B cell (primary cell): ENCODE measurements at regions not wholly inside any gene's neighbourhood (a gene's known extent, or its start where the extent isn't known, plus 50 kb on each side); places are given as distances from the start of the nearest gene placed in this dataset.
"Not testable (repeated sequence)": the region's sequence is repeated elsewhere in the genome, so short reads cannot be mapped to it uniquely, and the experiment has no call there.

Experiments
- ATAC-seq: fragments of 200-7000 bp; cut with Tn5 transposase; one replicate; pipeline ENCODE4 v1.10.0; 2021; ENCODE audit warnings: low read depth, mild to moderate bottlenecking, moderate number of reproducible peaks, moderate library complexity
- CTCF ChIA-PET: fragments of 350-600 bp; sonication (Branson Sonifier 250); formaldehyde crosslinking; loops from one replicate; lab custom pipeline; 2021; ENCODE audit warnings: antibody characterized with exemption, inconsistent platforms; lab: Charles Lee
- POLR2A ChIA-PET: fragments of 350-600 bp; sonication (Branson Sonifier 250); formaldehyde crosslinking; loops from one replicate; lab custom pipeline; 2021; ENCODE audit warnings: antibody characterized with exemption; lab: Charles Lee
- DNase-seq: peaks from one replicate; pipeline ENCODE4 v3.0.0; 2013
- H2AFZ ChIP-seq: 2 replicates; pipeline ENCODE4 v1.6.1; 2012; ENCODE audit warnings: mild to moderate bottlenecking, low read depth, low read length; ENCODE audit not compliant: insufficient read depth, poor library complexity, severe bottlenecking
- H3K27ac ChIP-seq, 2 donors: 1 replicate in 1 of 2; 2 replicates in 1 of 2; pipeline ENCODE4 v1.5.1; 2012 to 2013; ENCODE audit warnings: low read length in 2 of 2, mild to moderate bottlenecking in 2 of 2, moderate library complexity in 1 of 2
- H3K27me3 ChIP-seq, 4 experiments: fragments of 200-600 bp in 1 of 4; sonication (generic) in 1 of 4; replicated peaks in 1 of 4; 1 replicate in 2 of 4; 2 replicates in 2 of 4; pipeline versions ENCODE4 v1.6.1 to v1.7.0; 2013 to 2016; ENCODE audit warnings: low read length in 3 of 4, mild to moderate bottlenecking in 2 of 4, mixed read lengths in 1 of 4, moderate library complexity in 1 of 4; ENCODE audit not compliant: insufficient read depth in 4 of 4, control insufficient read depth in 3 of 4; ENCODE audit errors: control extremely low read depth in 1 of 4
- H3K36me3 ChIP-seq, 2 experiments: replicated peaks in 1 of 2; 1 replicate in 1 of 2; 2 replicates in 1 of 2; pipeline versions ENCODE4 v1.6.1 to v1.7.1; 2013; ENCODE audit warnings: low read length in 1 of 2; ENCODE audit not compliant: insufficient read depth in 2 of 2, control insufficient read depth in 1 of 2; ENCODE audit errors: control extremely low read depth in 1 of 2, extremely low read depth in 1 of 2
- H3K4me1 ChIP-seq, 2 donors: fragments of 200-600 bp in 1 of 2; sonication (generic) in 1 of 2; 1 replicate in 1 of 2; 2 replicates in 1 of 2; pipeline versions ENCODE4 v1.5.1 to v1.6.1; 2013 to 2017; ENCODE audit warnings: low read length in 2 of 2; ENCODE audit not compliant: control insufficient read depth in 2 of 2, insufficient read depth in 2 of 2
- H3K4me2 ChIP-seq: replicated peaks from 2 replicates; pipeline ENCODE3; 2012; ENCODE audit warnings: mild to moderate bottlenecking, low read depth, low read length; ENCODE audit not compliant: poor library complexity, severe bottlenecking
- H3K4me3 ChIP-seq, 5 experiments: fragments of 200-600 bp in 1 of 5; sonication (generic) in 1 of 5; 1 replicate in 3 of 5; 2 replicates in 2 of 5; pipeline versions ENCODE4 v1.5.1 to v1.7.0; 2011 to 2016; ENCODE audit warnings: low read length in 4 of 5, mild to moderate bottlenecking in 4 of 5, low read depth in 2 of 5, control low read depth in 1 of 5, moderate library complexity in 1 of 5; ENCODE audit not compliant: insufficient read depth in 1 of 5; ENCODE audit errors: control extremely low read depth in 1 of 5, extremely low read depth in 1 of 5
- H3K79me2 ChIP-seq: fragments of 200-600 bp; sonication (generic); one replicate; pipeline ENCODE4 v1.6.0; 2016; ENCODE audit warnings: low read length; ENCODE audit not compliant: control insufficient read depth, insufficient read depth
- H3K9ac ChIP-seq: fragments of 200-600 bp; sonication (generic); 2 replicates; pipeline ENCODE4 v1.6.1; 2017; ENCODE audit warnings: mild to moderate bottlenecking, low read length, moderate library complexity
- H3K9me3 ChIP-seq, 3 donors: one replicate each; pipeline versions ENCODE4 v1.6.1 to v1.7.1; 2013; ENCODE audit warnings: low read length in 2 of 3; ENCODE audit not compliant: control insufficient read depth in 2 of 3, insufficient read depth in 1 of 3; ENCODE audit errors: control extremely low read depth in 1 of 3
- H4K20me1 ChIP-seq: 2 replicates; pipeline ENCODE4 v1.6.0; 2012; ENCODE audit warnings: mild to moderate bottlenecking, low read length; ENCODE audit not compliant: insufficient read depth, control insufficient read depth, poor library complexity, severe bottlenecking
- H3K27ac Mint-ChIP-seq: one replicate; pipeline ENCODE4 v1.8.0; 2021; ENCODE audit warnings: mixed read lengths
- H3K27me3 Mint-ChIP-seq: one replicate; pipeline ENCODE4 v1.8.0; 2021; ENCODE audit warnings: mixed read lengths
- H3K4me1 Mint-ChIP-seq: one replicate; pipeline ENCODE4 v1.8.0; 2021; ENCODE audit warnings: mixed read lengths
- H3K4me3 Mint-ChIP-seq: one replicate; pipeline ENCODE4 v1.8.0; 2021; ENCODE audit warnings: mixed read lengths
- H3K9me3 Mint-ChIP-seq: one replicate; pipeline ENCODE4 v1.8.0; 2022; ENCODE audit warnings: mixed read lengths; ENCODE audit not compliant: insufficient read depth
- EZH2 ChIP-seq: IDR thresholded peaks from 2 replicates; pipeline ENCODE4 v1.6.1; 2012; ENCODE audit warnings: borderline replicate concordance, low read depth, mild to moderate bottlenecking, moderate library complexity, low read length; ENCODE audit not compliant: insufficient read depth, poor library complexity, severe bottlenecking
- WGBS: methylation state at CpG from one replicate; pipeline ENCODE4 v1.1.5; 2013; ENCODE audit warnings: missing lambda C conversion rate; ENCODE audit not compliant: insufficient coverage; 5-methylcytosine and 5-hydroxymethylcytosine counted together
- intact Hi-C: fragments of 100-400 bp; cut with micrococcal nuclease; formaldehyde crosslinking; loops from one replicate; pipeline ENCODE4 v1.10.0; 2022
- TF ChIP-seq, protein P1 (sequence below): fragments of 200-600 bp; IDR thresholded peaks from one replicate; pipeline ENCODE4 v1.8.0; 2022; ENCODE audit warnings: antibody characterized with exemption, mild to moderate bottlenecking

DNA sequence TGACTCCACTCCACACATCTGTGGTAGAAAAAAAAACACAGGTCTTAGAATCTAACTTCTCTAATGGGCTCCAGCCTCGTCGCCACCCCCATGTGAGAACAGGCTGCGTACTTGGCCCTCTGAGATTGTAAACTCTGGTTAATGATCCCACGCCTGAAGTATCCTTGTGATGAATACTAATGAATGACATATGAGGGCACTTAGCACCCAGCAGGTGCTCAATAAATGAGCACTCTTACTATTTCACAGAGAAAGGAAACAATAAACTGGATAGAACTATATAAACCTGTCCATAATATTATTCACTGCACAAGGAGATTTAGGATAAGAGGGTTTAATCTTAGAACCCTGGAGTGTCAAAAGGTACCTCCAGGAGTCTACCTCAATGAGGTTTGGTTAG is 310.1 kb upstream of the HNRNPA3 start:
- Histone ChIP-seq H2AFZ (no peak overlapping the region), H3K4me3 (no peak overlapping the region), H3K79me2 (no peaks in the 10 kb centered on the region), H3K27me3 (no peaks in the 10 kb centered on the region), H3K9ac (no peak overlapping the region), H3K9me3 (no peaks in the 10 kb centered on the region), H3K36me3 (no peaks in the 10 kb centered on the region), H4K20me1 (no peaks in the 10 kb centered on the region), H3K27ac (no peak overlapping the region), H3K4me1 (no peaks in the 10 kb centered on the region), H3K4me2 (no peak overlapping the region)
- no peak overlapping the region for H3K27ac Mint-ChIP-seq
- 100% methylated on average over 2 of the region's 4 CpGs for whole genome bisulfite sequencing
- H3K4me3 Mint-ChIP-seq = no peak overlapping the region
- no peaks in the 10 kb centered on the region for H3K4me1 Mint-ChIP-seq
- ATAC-seq = no peak
- intact Hi-C loops = no loop called here
- no peak for DNase-seq
- ChIA-PET POLR2A (no interaction called here), CTCF (no interaction called here)
- no peak for TF ChIP-seq EZH2
- TF ChIP-seq, protein P1, sequence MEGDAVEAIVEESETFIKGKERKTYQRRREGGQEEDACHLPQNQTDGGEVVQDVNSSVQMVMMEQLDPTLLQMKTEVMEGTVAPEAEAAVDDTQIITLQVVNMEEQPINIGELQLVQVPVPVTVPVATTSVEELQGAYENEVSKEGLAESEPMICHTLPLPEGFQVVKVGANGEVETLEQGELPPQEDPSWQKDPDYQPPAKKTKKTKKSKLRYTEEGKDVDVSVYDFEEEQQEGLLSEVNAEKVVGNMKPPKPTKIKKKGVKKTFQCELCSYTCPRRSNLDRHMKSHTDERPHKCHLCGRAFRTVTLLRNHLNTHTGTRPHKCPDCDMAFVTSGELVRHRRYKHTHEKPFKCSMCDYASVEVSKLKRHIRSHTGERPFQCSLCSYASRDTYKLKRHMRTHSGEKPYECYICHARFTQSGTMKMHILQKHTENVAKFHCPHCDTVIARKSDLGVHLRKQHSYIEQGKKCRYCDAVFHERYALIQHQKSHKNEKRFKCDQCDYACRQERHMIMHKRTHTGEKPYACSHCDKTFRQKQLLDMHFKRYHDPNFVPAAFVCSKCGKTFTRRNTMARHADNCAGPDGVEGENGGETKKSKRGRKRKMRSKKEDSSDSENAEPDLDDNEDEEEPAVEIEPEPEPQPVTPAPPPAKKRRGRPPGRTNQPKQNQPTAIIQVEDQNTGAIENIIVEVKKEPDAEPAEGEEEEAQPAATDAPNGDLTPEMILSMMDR = no peak
- peaks cover 6% of the 10 kb centered on the region for H3K27me3 Mint-ChIP-seq
- H3K9me3 Mint-ChIP-seq = no peaks in the 10 kb centered on the region

DNA sequence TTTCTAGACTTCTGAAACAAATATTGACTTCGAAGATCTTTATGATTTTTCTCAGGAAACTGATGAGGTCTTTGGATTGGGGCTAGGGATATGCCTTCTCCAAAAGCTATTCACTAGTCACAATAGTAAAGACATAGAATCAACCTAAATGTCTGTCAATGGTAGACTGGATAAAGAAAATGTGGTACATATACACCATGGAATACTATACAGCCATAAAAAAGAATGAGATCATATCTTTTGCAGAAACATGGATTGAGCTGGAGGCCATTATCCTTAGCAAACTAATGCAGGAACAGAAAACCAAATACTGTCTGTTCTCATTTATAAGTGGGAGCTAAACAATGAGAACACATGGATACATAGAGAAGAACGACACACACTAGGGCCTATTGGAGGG is 308.5 kb upstream of the HNRNPA3 start:
- H3K9me3 ChIP-seq, H3K4me3 Mint-ChIP-seq, H3K27me3 Mint-ChIP-seq, H3K9ac ChIP-seq, H4K20me1 ChIP-seq, H3K27ac Mint-ChIP-seq, POLR2A ChIA-PET, H3K36me3 ChIP-seq, H3K27me3 ChIP-seq, H3K4me1 Mint-ChIP-seq, H2AFZ ChIP-seq, ATAC-seq, intact Hi-C loops, H3K4me2 ChIP-seq, H3K79me2 ChIP-seq, H3K9me3 Mint-ChIP-seq, CTCF ChIA-PET, H3K4me3 ChIP-seq, H3K27ac ChIP-seq, H3K4me1 ChIP-seq, DNase-seq: not testable (repeated sequence)
- WGBS = no CpG with 5 or more reads among the region's 2 CpGs
